B cell (primary cell): ENCODE measurements at regions not wholly inside any gene's neighbourhood (a gene's known extent, or its start where the extent isn't known, plus 50 kb on each side); places are given as distances from the start of the nearest gene placed in this dataset.

Source experiments
- ATAC-seq: fragments of 200-7000 bp; cut with Tn5 transposase; one replicate; pipeline ENCODE4 v1.10.0; 2021; ENCODE audit warnings: low read depth, mild to moderate bottlenecking, moderate number of reproducible peaks, moderate library complexity
- CTCF ChIA-PET: fragments of 350-600 bp; sonication (Branson Sonifier 250); formaldehyde crosslinking; loops from one replicate; lab custom pipeline; 2021; ENCODE audit warnings: antibody characterized with exemption, inconsistent platforms; lab: Charles Lee
- POLR2A ChIA-PET: fragments of 350-600 bp; sonication (Branson Sonifier 250); formaldehyde crosslinking; loops from one replicate; lab custom pipeline; 2021; ENCODE audit warnings: antibody characterized with exemption; lab: Charles Lee
- DNase-seq: peaks from one replicate; pipeline ENCODE4 v3.0.0; 2013
- H2AFZ ChIP-seq: 2 replicates; pipeline ENCODE4 v1.6.1; 2012; ENCODE audit warnings: mild to moderate bottlenecking, low read depth, low read length; ENCODE audit not compliant: insufficient read depth, poor library complexity, severe bottlenecking
- H3K27ac ChIP-seq, 2 donors: 1 replicate in 1 of 2; 2 replicates in 1 of 2; pipeline ENCODE4 v1.5.1; 2012 to 2013; ENCODE audit warnings: low read length in 2 of 2, mild to moderate bottlenecking in 2 of 2, moderate library complexity in 1 of 2
- H3K27me3 ChIP-seq, 4 experiments: fragments of 200-600 bp in 1 of 4; sonication (generic) in 1 of 4; replicated peaks in 1 of 4; 1 replicate in 2 of 4; 2 replicates in 2 of 4; pipeline versions ENCODE4 v1.6.1 to v1.7.0; 2013 to 2016; ENCODE audit warnings: low read length in 3 of 4, mild to moderate bottlenecking in 2 of 4, mixed read lengths in 1 of 4, moderate library complexity in 1 of 4; ENCODE audit not compliant: insufficient read depth in 4 of 4, control insufficient read depth in 3 of 4; ENCODE audit errors: control extremely low read depth in 1 of 4
- H3K36me3 ChIP-seq, 2 experiments: replicated peaks in 1 of 2; 1 replicate in 1 of 2; 2 replicates in 1 of 2; pipeline versions ENCODE4 v1.6.1 to v1.7.1; 2013; ENCODE audit warnings: low read length in 1 of 2; ENCODE audit not compliant: insufficient read depth in 2 of 2, control insufficient read depth in 1 of 2; ENCODE audit errors: control extremely low read depth in 1 of 2, extremely low read depth in 1 of 2
- H3K4me1 ChIP-seq, 2 donors: fragments of 200-600 bp in 1 of 2; sonication (generic) in 1 of 2; 1 replicate in 1 of 2; 2 replicates in 1 of 2; pipeline versions ENCODE4 v1.5.1 to v1.6.1; 2013 to 2017; ENCODE audit warnings: low read length in 2 of 2; ENCODE audit not compliant: control insufficient read depth in 2 of 2, insufficient read depth in 2 of 2
- H3K4me2 ChIP-seq: replicated peaks from 2 replicates; pipeline ENCODE3; 2012; ENCODE audit warnings: mild to moderate bottlenecking, low read depth, low read length; ENCODE audit not compliant: poor library complexity, severe bottlenecking
- H3K4me3 ChIP-seq, 5 experiments: fragments of 200-600 bp in 1 of 5; sonication (generic) in 1 of 5; 1 replicate in 3 of 5; 2 replicates in 2 of 5; pipeline versions ENCODE4 v1.5.1 to v1.7.0; 2011 to 2016; ENCODE audit warnings: low read length in 4 of 5, mild to moderate bottlenecking in 4 of 5, low read depth in 2 of 5, control low read depth in 1 of 5, moderate library complexity in 1 of 5; ENCODE audit not compliant: insufficient read depth in 1 of 5; ENCODE audit errors: control extremely low read depth in 1 of 5, extremely low read depth in 1 of 5
- H3K79me2 ChIP-seq: fragments of 200-600 bp; sonication (generic); one replicate; pipeline ENCODE4 v1.6.0; 2016; ENCODE audit warnings: low read length; ENCODE audit not compliant: control insufficient read depth, insufficient read depth
- H3K9ac ChIP-seq: fragments of 200-600 bp; sonication (generic); 2 replicates; pipeline ENCODE4 v1.6.1; 2017; ENCODE audit warnings: mild to moderate bottlenecking, low read length, moderate library complexity
- H3K9me3 ChIP-seq, 3 donors: one replicate each; pipeline versions ENCODE4 v1.6.1 to v1.7.1; 2013; ENCODE audit warnings: low read length in 2 of 3; ENCODE audit not compliant: control insufficient read depth in 2 of 3, insufficient read depth in 1 of 3; ENCODE audit errors: control extremely low read depth in 1 of 3
- H4K20me1 ChIP-seq: 2 replicates; pipeline ENCODE4 v1.6.0; 2012; ENCODE audit warnings: mild to moderate bottlenecking, low read length; ENCODE audit not compliant: insufficient read depth, control insufficient read depth, poor library complexity, severe bottlenecking
- H3K27ac Mint-ChIP-seq: one replicate; pipeline ENCODE4 v1.8.0; 2021; ENCODE audit warnings: mixed read lengths
- H3K27me3 Mint-ChIP-seq: one replicate; pipeline ENCODE4 v1.8.0; 2021; ENCODE audit warnings: mixed read lengths
- H3K4me1 Mint-ChIP-seq: one replicate; pipeline ENCODE4 v1.8.0; 2021; ENCODE audit warnings: mixed read lengths
- H3K4me3 Mint-ChIP-seq: one replicate; pipeline ENCODE4 v1.8.0; 2021; ENCODE audit warnings: mixed read lengths
- H3K9me3 Mint-ChIP-seq: one replicate; pipeline ENCODE4 v1.8.0; 2022; ENCODE audit warnings: mixed read lengths; ENCODE audit not compliant: insufficient read depth
- CTCF ChIP-seq: fragments of 200-600 bp; IDR thresholded peaks from one replicate; pipeline ENCODE4 v1.8.0; 2022; ENCODE audit warnings: antibody characterized with exemption, mild to moderate bottlenecking
- EZH2 ChIP-seq: IDR thresholded peaks from 2 replicates; pipeline ENCODE4 v1.6.1; 2012; ENCODE audit warnings: borderline replicate concordance, low read depth, mild to moderate bottlenecking, moderate library complexity, low read length; ENCODE audit not compliant: insufficient read depth, poor library complexity, severe bottlenecking
- WGBS: methylation state at CpG from one replicate; pipeline ENCODE4 v1.1.5; 2013; ENCODE audit warnings: missing lambda C conversion rate; ENCODE audit not compliant: insufficient coverage; 5-methylcytosine and 5-hydroxymethylcytosine counted together
- intact Hi-C: fragments of 100-400 bp; cut with micrococcal nuclease; formaldehyde crosslinking; loops from one replicate; pipeline ENCODE4 v1.10.0; 2022

- Mint-ChIP-seq H3K27ac (no peak overlapping the region), H3K27me3 (peaks cover 3% of the 10 kb centered on the region), H3K9me3 (no peaks in the 10 kb centered on the region), H3K4me1 (no peaks in the 10 kb centered on the region), H3K4me3 (no peak overlapping the region)
- ATAC-seq (no peak), DNase-seq (no peak)
- no peak for TF ChIP-seq CTCF
- ChIA-PET POLR2A (no interaction called here), CTCF (no interaction called here)
- H3K27ac ChIP-seq = no peak overlapping the region
- no peaks in the 10 kb centered on the region for H3K79me2 ChIP-seq
- H3K9ac ChIP-seq = no peak overlapping the region
- H4K20me1 ChIP-seq = no peaks in the 10 kb centered on the region
- no peaks in the 10 kb centered on the region for H3K4me1 ChIP-seq
- H2AFZ ChIP-seq = no peak overlapping the region
- no CpG with 5 or more reads among the region's 1 CpG for WGBS
- H3K27me3 ChIP-seq = no peaks in the 10 kb centered on the region
- intact Hi-C loops = no loop called here
- no peak overlapping the region for H3K4me3 ChIP-seq
- H3K9me3 ChIP-seq = no peaks in the 10 kb centered on the region
- H3K4me2 ChIP-seq = no peak overlapping the region
- H3K36me3 ChIP-seq = no peaks in the 10 kb centered on the region
Measured at GRCh38 chr1:55932402-55932801, 647.0 kb downstream of the PLPP3 start.

GRCh38 chr1:55931081-55931940, 648.1 kb downstream of the PLPP3 start:
- no peaks in the 10 kb centered on the region for H3K4me1 Mint-ChIP-seq
- peaks cover 0 to 2% (median 0%) of the 10 kb centered on the region in 4 experiments for H3K27me3 ChIP-seq
- H3K36me3 ChIP-seq = no peaks in the 10 kb centered on the region
- no peaks in the 10 kb centered on the region for H3K79me2 ChIP-seq
- no peak overlapping the region for H3K4me3 Mint-ChIP-seq
- H4K20me1 ChIP-seq = no peaks in the 10 kb centered on the region
- H3K9ac ChIP-seq = no peak overlapping the region
- intact Hi-C loops = no loop called here
- no peaks in the 10 kb centered on the region for H3K9me3 ChIP-seq
- ChIA-PET POLR2A (no interaction called here), CTCF (interaction anchor here (1.4 kb wide), 1 partner anchor 654 kb away, joined by 3 read pairs; no protein-coding TSS in a partner anchor)
- H3K4me1 ChIP-seq = no peaks in the 10 kb centered on the region
- ATAC-seq (no peak), DNase-seq (no peak)
- TF ChIP-seq CTCF (no peak), EZH2 (no peak)
- no peak overlapping the region for H2AFZ ChIP-seq
- WGBS = 100% methylated on average over 2 of the region's 4 CpGs
- H3K27me3 Mint-ChIP-seq = peaks cover 9% of the 10 kb centered on the region
- H3K27ac ChIP-seq = no peak overlapping the region
- H3K4me3 ChIP-seq = no peak overlapping the region
- H3K4me2 ChIP-seq = no peak overlapping the region
- H3K9me3 Mint-ChIP-seq = no peaks in the 10 kb centered on the region
- H3K27ac Mint-ChIP-seq = no peak overlapping the region
